ENCODE measurements at regions not wholly inside any gene's neighbourhood (a gene's known extent, or its start where the extent isn't known, plus 50 kb on each side); places are given as distances from the start of the nearest gene placed in this dataset.
"Not testable (repeated sequence)": the region's sequence is repeated elsewhere in the genome, so short reads cannot be mapped to it uniquely, and the experiment has no call there.

DNA sequence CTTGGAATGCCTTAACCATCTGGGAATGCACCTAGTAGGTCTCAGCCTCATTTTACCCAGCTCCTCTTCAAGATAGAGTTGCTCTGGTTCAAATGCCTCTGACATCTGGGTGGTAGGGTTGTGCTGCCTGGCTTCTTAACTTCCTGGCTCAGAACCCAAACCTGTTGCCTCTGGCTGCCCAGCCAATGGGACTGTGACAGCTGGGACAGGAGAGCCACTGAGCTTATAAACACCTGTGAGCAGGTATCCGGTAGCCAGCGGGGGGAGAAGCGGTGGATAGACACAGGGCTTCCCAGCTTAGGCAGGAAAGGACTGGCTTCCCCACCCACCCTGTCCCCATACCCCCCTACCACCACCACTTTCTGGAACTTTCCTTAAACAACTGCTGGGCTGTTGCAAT is 115.8 kb upstream of the CARD11 start:
- Mint-ChIP-seq H3K9me3 (peaks cover 3% of the 10 kb centered on the region), H3K4me3 (no peak overlapping the region), H3K4me1 (ENCODE audit: low read depth) (peaks cover 5% of the 10 kb centered on the region), H3K36me3 (ENCODE audit: low read depth) (no peaks in the 10 kb centered on the region), H3K27me3 (ENCODE audit: low read depth) (no peaks in the 10 kb centered on the region), H3K27ac (no peak overlapping the region)
- no peak for DNase-seq (ENCODE audit: low spot score)

DNA sequence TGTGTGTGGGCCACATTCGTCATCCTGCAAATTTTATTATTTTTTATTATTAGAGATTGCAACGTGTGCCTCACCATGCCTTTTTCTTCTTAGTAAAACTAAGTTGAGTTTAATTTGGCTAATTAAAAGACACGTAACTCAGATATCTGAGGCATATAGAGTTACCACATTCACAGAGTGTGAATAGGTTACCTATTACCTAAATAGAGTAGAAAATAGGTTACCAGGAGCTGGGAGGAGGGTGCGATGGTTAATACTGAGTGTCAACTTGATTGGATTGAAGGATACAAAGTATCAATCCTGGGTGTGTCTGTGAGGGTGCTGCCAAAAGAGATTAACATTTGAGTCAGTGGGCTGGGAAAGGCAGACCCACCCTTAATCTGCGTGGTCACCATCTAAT is 116.3 kb upstream of the CARD11 start:
- not testable (repeated sequence) for H3K4me1 Mint-ChIP-seq (ENCODE audit: low read depth); DNase-seq (ENCODE audit: low spot score); H3K27me3 Mint-ChIP-seq (ENCODE audit: low read depth); H3K9me3 Mint-ChIP-seq; H3K27ac Mint-ChIP-seq; H3K36me3 Mint-ChIP-seq (ENCODE audit: low read depth); H3K4me3 Mint-ChIP-seq

DNA sequence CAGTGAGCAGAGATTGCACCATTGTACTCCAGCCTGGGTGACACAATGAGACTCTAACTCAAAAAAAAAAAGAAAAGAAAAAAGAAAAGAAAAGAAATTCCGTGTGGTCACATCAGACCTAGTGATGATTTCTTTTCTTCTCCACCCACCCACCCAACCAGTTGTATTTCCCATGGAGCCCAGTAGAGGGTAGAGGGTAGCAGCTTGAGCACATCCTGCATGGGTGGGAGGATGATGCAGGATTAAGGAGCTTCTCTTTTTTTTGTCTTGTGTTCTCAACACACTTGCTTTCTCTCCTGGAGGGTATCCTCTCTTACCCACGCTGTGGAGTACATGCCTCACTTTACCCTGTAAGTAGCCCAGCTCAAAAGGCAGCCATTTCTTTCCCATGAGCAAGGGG is 118.6 kb upstream of the CARD11 start:
- H3K36me3 Mint-ChIP-seq (ENCODE audit: low read depth), result no peaks in the 10 kb centered on the region
- H3K4me1 Mint-ChIP-seq (ENCODE audit: low read depth), result no peaks in the 10 kb centered on the region
- H3K27ac Mint-ChIP-seq, result no peak overlapping the region
- DNase-seq (ENCODE audit: low spot score), result no peak
- H3K9me3 Mint-ChIP-seq, result no peaks in the 10 kb centered on the region
- H3K27me3 Mint-ChIP-seq (ENCODE audit: low read depth), result no peaks in the 10 kb centered on the region
- no peak overlapping the region for H3K4me3 Mint-ChIP-seq

DNA sequence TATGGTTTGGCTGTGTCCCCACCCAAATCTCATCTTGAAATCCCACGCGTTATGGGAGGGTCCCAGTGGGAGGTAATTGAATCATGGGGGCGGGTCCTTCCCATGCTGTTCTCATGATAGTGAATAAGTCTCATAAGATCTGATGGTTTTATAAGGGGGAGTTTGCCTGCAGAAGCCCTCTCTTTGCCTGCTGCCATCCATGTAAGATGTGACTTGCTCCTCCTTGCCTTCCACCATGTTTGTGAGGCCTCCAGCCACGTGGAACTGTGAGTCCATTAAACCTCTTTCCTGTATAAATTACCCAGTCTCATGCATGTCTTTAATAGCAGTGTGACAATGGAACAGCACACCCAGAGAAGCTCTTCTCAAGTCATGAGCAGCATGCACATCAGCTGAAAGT is 119.1 kb upstream of the CARD11 start:
- H3K4me3 Mint-ChIP-seq; H3K36me3 Mint-ChIP-seq (ENCODE audit: low read depth); H3K4me1 Mint-ChIP-seq (ENCODE audit: low read depth); DNase-seq (ENCODE audit: low spot score); H3K27me3 Mint-ChIP-seq (ENCODE audit: low read depth); H3K9me3 Mint-ChIP-seq; H3K27ac Mint-ChIP-seq: not testable (repeated sequence)

DNA sequence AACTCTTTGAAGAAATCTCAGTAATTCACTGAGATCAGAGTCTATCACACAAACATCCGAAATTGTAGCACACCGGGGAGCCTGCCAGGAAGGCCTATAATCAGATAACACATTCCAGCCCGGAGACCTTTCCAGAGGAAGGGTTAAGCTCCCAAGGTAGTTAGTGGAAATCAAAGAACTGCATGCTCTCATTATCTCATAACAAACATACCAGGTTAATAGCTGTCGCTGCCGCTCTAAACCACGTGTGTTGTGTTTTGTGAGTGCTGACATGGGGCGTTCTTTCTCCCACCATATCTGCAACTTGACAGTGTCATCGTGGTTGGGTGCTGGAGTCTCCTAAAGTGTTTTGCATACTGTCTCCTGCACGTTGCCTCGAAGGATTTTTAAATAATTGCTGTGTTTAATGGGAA is 120.7 kb upstream of the CARD11 start:
- Mint-ChIP-seq H3K9me3 (no peaks in the 10 kb centered on the region), H3K4me1 (ENCODE audit: low read depth) (no peaks in the 10 kb centered on the region), H3K27ac (no peak overlapping the region), H3K36me3 (ENCODE audit: low read depth) (no peaks in the 10 kb centered on the region), H3K27me3 (ENCODE audit: low read depth) (no peaks in the 10 kb centered on the region), H3K4me3 (no peak overlapping the region)
- no peak for DNase-seq (ENCODE audit: low spot score)

DNA sequence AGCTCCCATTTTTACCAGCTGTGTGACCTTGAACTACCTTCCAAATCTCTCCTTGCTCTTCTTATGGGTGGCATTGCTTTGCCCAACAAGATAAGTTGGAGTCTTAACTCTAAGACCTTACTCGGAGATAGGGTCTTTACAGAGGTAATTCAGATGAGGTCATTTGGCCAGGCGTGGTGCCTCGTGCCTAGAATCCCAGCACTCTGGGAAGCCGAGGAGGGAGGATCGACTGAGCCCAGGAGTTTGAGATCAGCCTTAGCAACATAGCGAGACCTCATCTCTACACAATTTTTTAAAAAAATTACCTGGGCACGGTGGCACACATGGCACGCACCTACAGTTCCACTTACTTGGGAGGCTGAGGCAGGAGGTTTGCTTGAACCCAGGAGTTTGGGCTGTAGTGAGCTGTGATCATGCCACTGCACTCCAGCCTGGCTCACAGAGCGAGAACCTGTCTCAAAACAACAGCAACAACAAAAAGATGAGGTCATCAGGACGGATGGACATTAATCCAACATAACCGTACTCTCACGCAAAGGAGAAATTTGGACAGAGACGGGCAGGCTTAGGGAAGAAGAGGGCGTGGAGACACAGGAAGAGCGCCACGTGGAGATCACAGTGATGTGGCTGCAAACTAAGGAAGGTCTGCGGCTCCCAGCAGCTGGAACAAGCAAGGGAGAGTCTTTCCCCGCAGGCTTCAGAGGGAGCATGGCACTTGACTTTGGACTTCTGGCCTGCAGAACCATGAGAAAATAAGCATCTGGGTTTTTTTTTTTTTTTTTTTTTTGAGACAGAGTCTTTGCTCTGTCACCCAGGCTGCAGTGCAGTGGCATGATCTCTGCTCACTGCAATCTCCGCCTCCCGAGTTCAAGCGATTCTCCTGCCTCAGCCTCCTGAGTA is 122.3 kb upstream of the CARD11 start:
- H3K36me3 Mint-ChIP-seq (ENCODE audit: low read depth), result no peaks in the 10 kb centered on the region
- H3K27ac Mint-ChIP-seq, result no peak overlapping the region
- H3K4me3 Mint-ChIP-seq, result no peak overlapping the region
- H3K4me1 Mint-ChIP-seq (ENCODE audit: low read depth), result no peaks in the 10 kb centered on the region
- no peaks in the 10 kb centered on the region for H3K27me3 Mint-ChIP-seq (ENCODE audit: low read depth)
- no peaks in the 10 kb centered on the region for H3K9me3 Mint-ChIP-seq
- no peak for DNase-seq (ENCODE audit: low spot score)

DNA sequence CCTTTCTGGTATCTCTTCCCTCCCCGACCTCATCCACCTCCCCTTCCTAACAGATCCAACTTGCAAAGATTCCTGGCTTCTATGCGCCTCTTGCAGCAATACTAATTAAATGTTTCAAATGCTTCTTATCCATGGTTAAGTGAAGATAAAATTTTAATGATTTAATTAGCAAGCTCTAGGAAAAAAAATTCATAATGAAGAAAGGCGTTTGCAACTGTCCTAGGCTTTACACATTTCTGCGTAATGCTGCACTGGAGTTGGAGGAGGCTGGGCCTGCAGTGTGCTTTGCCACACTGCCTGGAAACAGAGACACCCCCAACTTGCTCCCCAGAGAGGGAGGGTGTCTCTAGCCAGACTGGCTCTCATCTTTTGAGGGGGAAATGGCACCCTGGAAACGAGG is 123.9 kb upstream of the CARD11 start:
- H3K4me1 Mint-ChIP-seq (ENCODE audit: low read depth), result no peaks in the 10 kb centered on the region
- no peaks in the 10 kb centered on the region for H3K36me3 Mint-ChIP-seq (ENCODE audit: low read depth)
- no peak overlapping the region for H3K27ac Mint-ChIP-seq
- DNase-seq (ENCODE audit: low spot score), result no peak
- H3K9me3 Mint-ChIP-seq, result no peaks in the 10 kb centered on the region
- no peaks in the 10 kb centered on the region for H3K27me3 Mint-ChIP-seq (ENCODE audit: low read depth)
- H3K4me3 Mint-ChIP-seq, result no peak overlapping the region

DNA sequence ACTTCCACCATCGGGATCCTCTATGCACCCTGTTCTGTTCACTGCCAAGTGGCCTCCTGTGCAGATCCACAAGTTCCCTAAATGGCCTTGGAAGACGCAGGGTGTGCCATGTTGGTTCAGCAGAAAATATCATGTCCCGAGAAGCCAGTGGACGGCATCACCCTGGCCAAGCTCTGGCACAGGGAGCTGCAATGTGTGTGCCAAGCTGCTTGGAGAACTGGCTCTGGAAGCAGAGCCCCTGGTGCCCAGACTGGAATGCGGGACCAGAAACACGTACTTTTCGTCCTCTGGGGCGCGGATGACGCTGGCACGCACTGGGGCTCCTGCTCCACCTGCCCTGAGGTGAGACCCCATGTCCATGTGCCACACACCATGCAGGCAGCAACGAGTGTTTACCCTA is 124.7 kb upstream of the CARD11 start:
- Mint-ChIP-seq H3K27me3 (ENCODE audit: low read depth) (no peaks in the 10 kb centered on the region), H3K36me3 (ENCODE audit: low read depth) (no peaks in the 10 kb centered on the region), H3K27ac (no peak overlapping the region), H3K9me3 (no peaks in the 10 kb centered on the region), H3K4me3 (no peak overlapping the region), H3K4me1 (ENCODE audit: low read depth) (no peaks in the 10 kb centered on the region)
- no peak for DNase-seq (ENCODE audit: low spot score)

DNA sequence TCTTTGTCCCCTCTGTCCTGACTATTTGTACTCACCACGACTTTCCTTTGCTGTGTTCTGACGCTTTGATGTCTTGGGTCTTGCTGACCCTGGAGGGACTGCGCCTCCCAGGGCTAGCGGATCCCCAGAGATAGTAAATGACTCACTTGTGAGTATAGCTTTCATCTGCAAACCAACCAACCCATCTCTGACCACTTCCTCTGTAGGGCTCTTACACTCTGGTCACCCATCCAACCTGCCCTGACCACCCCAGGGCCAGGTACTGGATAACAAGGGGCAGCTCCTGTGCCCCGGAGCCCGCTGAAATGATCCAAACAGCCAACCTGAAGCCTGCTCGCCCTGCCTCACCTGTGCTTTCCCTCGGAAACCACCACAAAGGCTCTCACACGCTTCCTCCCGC is 125.2 kb upstream of the CARD11 start:
- Mint-ChIP-seq H3K4me3 (no peak overlapping the region), H3K36me3 (ENCODE audit: low read depth) (no peaks in the 10 kb centered on the region), H3K27ac (no peak overlapping the region), H3K4me1 (ENCODE audit: low read depth) (no peaks in the 10 kb centered on the region), H3K9me3 (no peaks in the 10 kb centered on the region), H3K27me3 (ENCODE audit: low read depth) (no peaks in the 10 kb centered on the region)
- no peak for DNase-seq (ENCODE audit: low spot score)

DNA sequence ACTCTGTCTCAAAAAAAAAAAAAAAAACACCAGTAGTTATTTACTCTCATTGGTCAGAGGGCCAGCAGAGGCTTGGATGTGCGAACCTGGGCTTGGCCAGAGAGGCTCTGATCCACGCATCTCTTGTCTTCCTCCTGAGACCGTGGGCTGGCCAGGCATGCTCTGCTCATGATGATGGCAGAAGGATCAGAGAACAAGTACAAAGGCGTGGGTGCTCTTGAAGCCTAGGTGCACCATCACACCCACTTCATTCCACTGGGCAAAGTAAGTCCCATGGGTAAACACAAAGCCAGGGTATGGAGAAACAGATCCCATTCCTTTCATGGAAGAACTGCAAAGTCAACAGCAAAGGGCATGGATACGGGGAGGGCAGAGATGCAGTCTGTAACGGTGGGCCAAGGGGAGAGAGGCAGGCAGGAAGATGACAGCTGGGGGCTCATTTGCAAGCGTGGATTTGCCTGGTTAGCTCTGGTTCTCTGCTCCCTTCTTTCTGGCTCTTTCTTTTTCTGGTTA is 128.2 kb upstream of the SDK1 start:
- H3K36me3 Mint-ChIP-seq (ENCODE audit: low read depth), result no peaks in the 10 kb centered on the region
- H3K4me3 Mint-ChIP-seq, result no peak overlapping the region
- no peaks in the 10 kb centered on the region for H3K9me3 Mint-ChIP-seq
- H3K27me3 Mint-ChIP-seq (ENCODE audit: low read depth), result peaks cover 2% of the 10 kb centered on the region
- DNase-seq (ENCODE audit: low spot score), result no peak
- H3K4me1 Mint-ChIP-seq (ENCODE audit: low read depth), result no peaks in the 10 kb centered on the region
- H3K27ac Mint-ChIP-seq, result no peak overlapping the region

DNA sequence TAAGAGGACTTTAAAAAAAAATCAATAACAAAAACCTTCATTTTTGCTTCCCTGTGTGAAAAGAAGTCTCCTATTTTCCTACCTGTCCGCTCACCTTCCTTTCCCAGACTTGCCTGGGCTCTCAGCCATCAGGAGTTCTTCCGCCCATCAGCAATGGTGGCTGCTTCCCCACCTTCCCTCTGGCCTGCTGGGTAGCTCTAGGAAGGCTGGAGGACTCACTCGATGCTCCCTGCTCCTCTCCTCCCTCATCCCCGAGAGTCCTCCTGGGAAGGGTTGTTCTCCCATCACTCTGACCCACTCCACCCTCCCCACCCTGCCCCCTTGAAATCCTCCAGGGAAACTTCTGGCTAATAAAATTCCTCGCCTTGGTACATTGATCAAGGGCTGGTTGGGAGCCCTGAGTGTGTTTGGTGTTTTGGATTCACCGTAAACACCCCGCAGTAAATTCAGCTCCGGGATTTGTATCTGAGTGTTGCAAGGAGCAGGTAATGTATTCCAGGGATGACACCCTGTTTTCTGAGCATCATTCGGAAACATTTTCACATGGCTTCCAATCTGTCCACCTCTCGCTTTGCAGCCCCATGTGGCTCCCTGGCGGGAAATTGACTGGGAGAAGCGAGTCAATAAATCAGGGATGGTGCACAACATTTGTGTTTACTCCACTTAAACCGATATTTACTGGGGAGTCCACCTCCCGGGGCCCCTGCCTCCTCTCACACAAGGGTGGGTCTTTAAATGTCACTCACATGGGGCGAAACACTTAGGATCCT is 126.4 kb upstream of the SDK1 start:
- Mint-ChIP-seq H3K9me3 (no peaks in the 10 kb centered on the region), H3K27me3 (ENCODE audit: low read depth) (peaks cover 2% of the 10 kb centered on the region), H3K36me3 (ENCODE audit: low read depth) (no peaks in the 10 kb centered on the region), H3K4me1 (ENCODE audit: low read depth) (no peaks in the 10 kb centered on the region), H3K27ac (no peak overlapping the region), H3K4me3 (no peak overlapping the region)
- DNase-seq (ENCODE audit: low spot score), result no peak

DNA sequence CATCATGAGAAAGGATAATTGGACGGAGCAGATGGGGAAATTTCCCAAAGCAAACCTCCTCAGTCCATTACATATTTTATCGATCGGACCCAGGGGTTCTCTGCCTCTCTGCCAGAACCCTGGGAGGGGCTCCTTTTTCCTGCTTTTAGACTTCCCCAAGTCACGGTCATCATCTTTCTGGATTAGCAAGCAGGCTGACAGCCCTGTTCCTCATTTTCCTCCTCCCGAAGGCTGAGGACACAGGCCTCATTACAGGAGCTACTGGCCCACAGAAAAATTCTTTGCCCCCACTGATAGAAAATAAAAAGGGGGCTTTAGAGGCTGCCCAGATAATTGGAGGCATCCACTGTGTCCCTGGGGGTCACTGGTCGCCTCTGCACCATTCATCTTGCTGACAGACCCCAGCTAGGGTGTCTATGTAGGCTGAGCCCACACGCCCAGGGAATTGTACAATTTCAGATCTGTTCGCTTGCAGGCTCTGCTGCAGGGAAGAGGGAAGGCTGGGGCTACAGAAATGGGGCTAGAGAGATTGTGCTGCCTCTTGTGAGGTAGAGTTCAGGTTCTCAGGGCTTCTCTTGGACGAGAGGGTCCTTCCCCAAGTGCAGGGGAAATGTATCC is 125.7 kb upstream of the SDK1 start:
- H3K4me3 Mint-ChIP-seq, result no peak overlapping the region
- no peak overlapping the region for H3K27ac Mint-ChIP-seq
- no peak for DNase-seq (ENCODE audit: low spot score)
- no peaks in the 10 kb centered on the region for H3K36me3 Mint-ChIP-seq (ENCODE audit: low read depth)
- no peaks in the 10 kb centered on the region for H3K9me3 Mint-ChIP-seq
- no peaks in the 10 kb centered on the region for H3K4me1 Mint-ChIP-seq (ENCODE audit: low read depth)
- H3K27me3 Mint-ChIP-seq (ENCODE audit: low read depth), result peaks cover 2% of the 10 kb centered on the region

DNA sequence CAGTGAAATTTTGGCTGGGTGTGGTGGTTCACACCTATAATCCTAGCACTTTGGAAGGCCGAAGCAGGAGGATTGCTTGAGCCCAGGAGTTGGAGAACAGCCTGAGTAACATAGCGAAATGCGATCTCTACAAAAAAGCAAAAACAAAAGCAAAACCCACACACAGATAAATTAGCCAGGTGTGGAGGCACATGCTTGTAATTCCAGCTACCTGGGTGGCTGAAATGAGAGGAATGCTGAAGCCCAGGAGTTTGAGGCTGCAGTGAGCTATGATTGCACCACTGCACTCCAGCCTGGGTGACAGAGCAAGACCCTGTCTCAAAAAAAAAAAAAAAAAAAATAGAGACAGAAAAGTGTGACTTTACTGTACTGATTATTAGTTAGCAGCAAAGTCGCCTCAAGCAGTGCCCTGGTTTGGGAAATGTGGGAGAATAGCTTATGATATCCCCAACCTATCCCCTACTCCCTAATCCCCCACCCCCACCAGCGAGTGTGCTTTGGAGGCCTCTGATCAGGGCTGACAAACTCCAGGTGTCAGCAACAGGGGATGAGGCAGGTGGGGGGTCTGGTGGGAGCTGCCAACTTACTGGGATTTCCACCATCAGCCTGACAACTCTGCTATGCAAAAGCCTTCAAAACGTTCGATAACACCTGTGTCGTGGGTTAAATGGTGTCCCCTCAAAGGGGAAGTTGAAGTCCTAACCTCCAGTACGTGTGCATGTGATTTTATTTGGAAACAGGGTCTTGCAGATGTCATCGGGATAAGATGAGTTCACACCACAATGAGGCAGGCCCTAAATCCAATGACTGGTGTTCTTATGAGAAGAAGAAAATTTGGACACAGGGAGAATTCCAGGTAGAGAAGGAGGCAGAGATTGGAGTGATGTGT is 124.7 kb upstream of the SDK1 start:
- Mint-ChIP-seq H3K27ac (no peak overlapping the region), H3K27me3 (ENCODE audit: low read depth) (peaks cover 2% of the 10 kb centered on the region), H3K4me3 (no peak overlapping the region), H3K9me3 (no peaks in the 10 kb centered on the region), H3K4me1 (ENCODE audit: low read depth) (no peaks in the 10 kb centered on the region), H3K36me3 (ENCODE audit: low read depth) (no peaks in the 10 kb centered on the region)
- no peak for DNase-seq (ENCODE audit: low spot score)

Data from T-helper 2 cell treated with Interferon-gamma antibody and Interleukin-4, amounts not matched to agents 5 μg/mL and 100 μg/mL, for 36 hours (primary cell).